Mesothelial cell of epicardium (in vitro differentiated cells): ENCODE measurements at regions not wholly inside any gene's neighbourhood (a gene's known extent, or its start where the extent isn't known, plus 50 kb on each side); places are given as distances from the start of the nearest gene placed in this dataset.

Experiments used
- DNase-seq, 2 experiments: peaks; one replicate each; pipeline ENCODE4 v3.0.0; 2021; ENCODE audit warnings: low spot score in 2 of 2; ENCODE audit not compliant: unreplicated experiment in 2 of 2
- H3K27ac Mint-ChIP-seq: 2 replicates; pipeline ENCODE4 v1.8.0; 2021; ENCODE audit warnings: mixed read lengths
- H3K27me3 Mint-ChIP-seq: 2 replicates; pipeline ENCODE4 v1.8.0; 2021; ENCODE audit warnings: low read depth, mixed read lengths
- H3K36me3 Mint-ChIP-seq: 2 replicates; pipeline ENCODE4 v1.8.0; 2021; ENCODE audit warnings: mixed read lengths
- H3K4me1 Mint-ChIP-seq: 2 replicates; pipeline ENCODE4 v1.8.0; 2021; ENCODE audit warnings: mixed read lengths
- H3K4me3 Mint-ChIP-seq: 2 replicates; pipeline ENCODE4 v1.8.0; 2021; ENCODE audit warnings: mild to moderate bottlenecking, moderate library complexity, mixed read lengths
- H3K9me3 Mint-ChIP-seq: 2 replicates; pipeline ENCODE4 v1.8.0; 2021; ENCODE audit warnings: mixed read lengths
- TF ChIP-seq, protein P1 (sequence below): fragments of 200-600 bp; sonication (generic); IDR thresholded peaks from one replicate; pipeline ENCODE4 v1.5.0; 2021; ENCODE audit warnings: antibody characterized with exemption; ENCODE audit not compliant: unreplicated experiment

DNA sequence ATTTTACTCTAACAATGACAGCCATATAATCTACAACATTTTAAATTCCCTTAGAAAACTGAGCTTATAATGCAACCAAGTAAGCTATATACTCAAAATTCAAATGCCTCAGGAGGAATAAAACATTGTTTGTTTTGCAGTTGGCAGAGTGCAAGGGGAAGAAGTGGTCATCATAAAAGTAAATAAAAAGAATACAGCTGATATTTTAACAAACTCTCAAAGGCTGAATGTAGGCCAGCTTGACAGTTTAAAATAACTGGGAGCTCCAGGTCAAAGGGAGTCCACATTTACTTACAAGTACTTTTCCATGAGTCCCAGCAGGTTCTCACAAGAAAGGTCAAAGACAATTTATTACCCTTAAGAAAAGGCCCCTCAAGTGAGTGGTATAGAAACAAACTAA is 589.8 kb downstream of the BCKDHB start:
- H3K27me3 Mint-ChIP-seq: no peaks in the 10 kb centered on the region
- TF ChIP-seq, protein P1, sequence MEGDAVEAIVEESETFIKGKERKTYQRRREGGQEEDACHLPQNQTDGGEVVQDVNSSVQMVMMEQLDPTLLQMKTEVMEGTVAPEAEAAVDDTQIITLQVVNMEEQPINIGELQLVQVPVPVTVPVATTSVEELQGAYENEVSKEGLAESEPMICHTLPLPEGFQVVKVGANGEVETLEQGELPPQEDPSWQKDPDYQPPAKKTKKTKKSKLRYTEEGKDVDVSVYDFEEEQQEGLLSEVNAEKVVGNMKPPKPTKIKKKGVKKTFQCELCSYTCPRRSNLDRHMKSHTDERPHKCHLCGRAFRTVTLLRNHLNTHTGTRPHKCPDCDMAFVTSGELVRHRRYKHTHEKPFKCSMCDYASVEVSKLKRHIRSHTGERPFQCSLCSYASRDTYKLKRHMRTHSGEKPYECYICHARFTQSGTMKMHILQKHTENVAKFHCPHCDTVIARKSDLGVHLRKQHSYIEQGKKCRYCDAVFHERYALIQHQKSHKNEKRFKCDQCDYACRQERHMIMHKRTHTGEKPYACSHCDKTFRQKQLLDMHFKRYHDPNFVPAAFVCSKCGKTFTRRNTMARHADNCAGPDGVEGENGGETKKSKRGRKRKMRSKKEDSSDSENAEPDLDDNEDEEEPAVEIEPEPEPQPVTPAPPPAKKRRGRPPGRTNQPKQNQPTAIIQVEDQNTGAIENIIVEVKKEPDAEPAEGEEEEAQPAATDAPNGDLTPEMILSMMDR: no peak
- peaks cover 26% of the 10 kb centered on the region for H3K9me3 Mint-ChIP-seq
- no peak overlapping the region for H3K27ac Mint-ChIP-seq
- H3K36me3 Mint-ChIP-seq: no peaks in the 10 kb centered on the region
- no peak for DNase-seq
- no peaks in the 10 kb centered on the region for H3K4me1 Mint-ChIP-seq
- H3K4me3 Mint-ChIP-seq: no peak overlapping the region

DNA sequence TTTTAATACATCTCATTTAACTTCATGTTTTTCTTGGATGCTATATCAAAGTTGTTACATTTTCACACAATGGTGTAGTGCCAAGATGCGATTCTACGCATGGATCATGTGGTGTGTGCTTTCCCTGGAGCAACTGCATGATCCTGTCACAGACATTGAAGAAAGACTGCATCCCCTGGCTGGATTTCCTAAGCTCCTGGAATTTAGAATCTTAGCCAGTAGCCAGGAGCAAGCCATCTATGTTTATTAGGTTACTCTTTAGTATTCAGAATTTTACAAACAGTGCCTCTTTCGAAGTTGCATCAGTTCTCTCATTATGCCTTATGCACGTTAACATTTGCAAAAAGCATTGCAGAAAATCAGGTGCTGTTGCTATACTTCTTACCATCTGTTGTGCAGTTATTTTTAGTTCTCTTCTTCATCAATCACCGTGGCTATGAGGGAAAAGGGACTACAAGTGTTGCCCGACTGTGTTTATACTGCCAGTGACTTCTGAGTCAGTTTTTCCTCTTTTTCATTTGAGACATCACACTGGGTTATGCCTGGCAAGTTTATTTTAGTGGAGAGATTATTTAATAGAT is 584.2 kb downstream of the BCKDHB start:
- Mint-ChIP-seq H3K4me3 (no peak overlapping the region), H3K36me3 (no peaks in the 10 kb centered on the region), H3K4me1 (no peaks in the 10 kb centered on the region), H3K27ac (no peak overlapping the region), H3K9me3 (peaks cover 17% of the 10 kb centered on the region), H3K27me3 (no peaks in the 10 kb centered on the region)
- TF ChIP-seq, protein P1: no peak
- no peak for DNase-seq

DNA sequence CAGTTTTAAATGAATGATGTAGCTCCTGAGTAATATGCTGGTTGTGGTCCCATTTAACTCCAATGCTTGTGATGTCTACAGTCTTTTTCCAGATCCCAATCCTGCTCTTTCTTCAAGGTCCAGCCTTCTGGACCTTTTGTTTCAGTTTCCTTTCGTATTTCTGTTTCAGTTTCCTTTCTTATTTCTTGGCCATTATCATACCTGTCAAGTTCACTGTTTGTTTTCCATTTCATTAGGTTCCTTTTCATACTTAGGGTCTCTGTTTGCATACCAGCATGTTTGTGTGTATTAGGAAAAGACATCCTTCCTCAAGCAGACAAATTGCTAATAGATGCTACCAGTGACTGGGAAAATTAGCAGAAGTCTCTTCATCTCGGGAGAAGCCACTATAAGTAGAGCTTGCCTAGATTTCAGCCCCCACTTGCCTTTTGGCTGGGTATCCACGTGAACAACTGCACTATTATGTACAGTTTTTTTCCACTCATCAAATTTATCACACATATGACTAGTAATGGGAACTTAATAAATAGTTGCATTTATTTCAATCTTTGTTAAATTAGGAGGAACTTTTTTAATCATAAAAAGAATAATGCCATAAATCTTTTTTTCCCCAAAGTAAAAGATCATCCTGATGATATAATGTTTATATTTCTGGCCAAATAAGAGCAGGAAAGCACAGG is 583.4 kb downstream of the BCKDHB start:
- H3K4me1 Mint-ChIP-seq: no peaks in the 10 kb centered on the region
- H3K4me3 Mint-ChIP-seq: no peak overlapping the region
- H3K36me3 Mint-ChIP-seq: no peaks in the 10 kb centered on the region
- no peaks in the 10 kb centered on the region for H3K27me3 Mint-ChIP-seq
- TF ChIP-seq, protein P1: no peak
- no peak overlapping the region for H3K27ac Mint-ChIP-seq
- DNase-seq: no peak
- H3K9me3 Mint-ChIP-seq: peaks cover 23% of the 10 kb centered on the region

DNA sequence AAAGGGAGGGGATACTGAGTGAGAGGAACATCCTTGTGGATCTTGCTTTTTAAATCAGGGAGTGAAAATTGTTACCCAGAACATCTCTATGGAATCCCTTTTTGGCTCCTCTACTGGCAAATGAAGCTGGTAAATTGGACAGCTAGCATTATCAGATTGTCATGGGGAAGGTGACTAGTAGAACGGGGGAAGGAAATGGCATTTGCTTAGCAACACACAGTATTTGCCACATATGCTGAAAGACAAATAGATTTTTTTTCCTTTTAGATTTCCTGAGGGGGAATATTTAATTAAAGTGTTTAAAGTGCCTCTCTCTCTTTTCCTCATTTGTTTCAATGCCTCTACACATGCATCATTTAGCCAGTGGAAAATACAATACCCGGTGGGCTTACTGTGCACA is 573.5 kb downstream of the BCKDHB start:
- TF ChIP-seq, protein P1: no peak
- no peaks in the 10 kb centered on the region for H3K4me1 Mint-ChIP-seq
- DNase-seq: no peak
- H3K27me3 Mint-ChIP-seq: no peaks in the 10 kb centered on the region
- H3K4me3 Mint-ChIP-seq: no peak overlapping the region
- H3K27ac Mint-ChIP-seq: no peak overlapping the region
- peaks cover 11% of the 10 kb centered on the region for H3K9me3 Mint-ChIP-seq
- H3K36me3 Mint-ChIP-seq: no peaks in the 10 kb centered on the region

DNA sequence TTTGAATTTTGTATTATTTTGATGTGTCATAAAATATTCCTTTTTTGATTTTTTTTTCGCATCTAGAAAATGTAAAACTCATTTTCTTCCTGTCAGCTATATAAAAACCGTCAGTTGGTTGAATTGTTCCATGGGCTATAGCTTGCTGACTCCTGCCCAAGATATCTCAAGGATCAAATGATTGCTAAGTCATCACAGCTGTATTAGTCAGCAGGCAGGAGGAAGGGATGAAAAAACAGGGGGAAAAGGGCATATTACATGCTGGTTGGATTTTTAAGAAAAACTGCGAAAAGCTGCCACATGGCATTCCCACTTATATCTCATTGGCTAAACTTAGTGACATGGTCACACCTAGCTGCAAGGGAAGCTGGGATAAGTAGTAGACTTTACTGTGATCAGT is 569.9 kb downstream of the BCKDHB start:
- Mint-ChIP-seq H3K9me3 (peaks cover 6% of the 10 kb centered on the region), H3K4me1 (no peaks in the 10 kb centered on the region), H3K27ac (no peak overlapping the region), H3K36me3 (no peaks in the 10 kb centered on the region), H3K4me3 (no peak overlapping the region), H3K27me3 (no peaks in the 10 kb centered on the region)
- no peak for DNase-seq
- TF ChIP-seq, protein P1: no peak
